H1 (cell line): ENCODE measurements at regions not wholly inside any gene's neighbourhood (a gene's known extent, or its start where the extent isn't known, plus 50 kb on each side); places are given as distances from the start of the nearest gene placed in this dataset.

Experiments used
- CTCF ChIA-PET: fragments of 300-600 bp; sonication (Branson Sonifier 250); formaldehyde crosslinking; loops from one replicate; lab custom pipeline; 2021; ENCODE audit not compliant: partially characterized antibody; lab: Charles Lee
- POLR2A ChIA-PET: fragments of 300-600 bp; sonication (Branson Sonifier 250); formaldehyde crosslinking; loops from one replicate; lab custom pipeline; 2021; ENCODE audit warnings: inconsistent platforms; ENCODE audit not compliant: partially characterized antibody; lab: Charles Lee
- DNase-seq, 2 experiments: peaks; one replicate each; pipeline versions ENCODE4 v3.0.0 to v3.0.0-alpha.2; 2010 to 2022; ENCODE audit warnings: low spot score in 2 of 2, low read depth in 1 of 2, mixed read lengths in 1 of 2
- FAIRE-seq: peaks from 2 replicates; lab custom pipeline; 2011; peaks lifted over from hg19 to GRCh38; lab: Jason Lieb, UNC
- H2AFZ ChIP-seq: 2 replicates; pipeline ENCODE4 v1.8.1; 2012; ENCODE audit warnings: low read length, inconsistent platforms
- H2AK5ac ChIP-seq: 2 replicates; pipeline ENCODE4 v1.6.1; 2013; ENCODE audit warnings: low read depth, low read length
- H2BK120ac ChIP-seq: replicated peaks from 2 replicates; pipeline ENCODE3; 2013; ENCODE audit warnings: low read depth, low read length, inconsistent platforms
- H2BK12ac ChIP-seq: 2 replicates; pipeline ENCODE4 v1.6.1; 2013; ENCODE audit warnings: low read depth, low read length
- H2BK15ac ChIP-seq: 2 replicates; pipeline ENCODE4 v1.6.1; 2013; ENCODE audit warnings: low read length
- H2BK20ac ChIP-seq: 2 replicates; pipeline ENCODE4 v1.6.1; 2013; ENCODE audit warnings: low read length
- H2BK5ac ChIP-seq: 2 replicates; pipeline ENCODE4 v1.6.1; 2013; ENCODE audit warnings: low read depth, low read length
- H3K14ac ChIP-seq: 2 replicates; pipeline ENCODE4 v1.6.1; 2013; ENCODE audit warnings: inconsistent platforms; ENCODE audit not compliant: insufficient read length
- H3K18ac ChIP-seq: 2 replicates; pipeline ENCODE4 v1.6.1; 2013; ENCODE audit warnings: low read length; ENCODE audit errors: extremely low read depth
- H3K23ac ChIP-seq: 2 replicates; pipeline ENCODE4 v1.6.1; 2013; ENCODE audit warnings: inconsistent platforms; ENCODE audit not compliant: insufficient read length
- H3K23me2 ChIP-seq: 2 replicates; pipeline ENCODE4 v1.6.1; 2013; ENCODE audit warnings: low read depth, low read length
- H3K27ac ChIP-seq: 2 replicates; pipeline ENCODE4 v1.6.1; 2011; ENCODE audit warnings: low read depth, low read length, inconsistent platforms
- H3K27me3 ChIP-seq, 4 experiments: replicated peaks in 1 of 4; 1 replicate in 1 of 4; 2 replicates in 3 of 4; pipeline versions ENCODE4 v1.6.1 to v1.8.1; 2011 to 2013; ENCODE audit warnings: low read length in 3 of 4, mild to moderate bottlenecking in 3 of 4, inconsistent platforms in 2 of 4, mixed read lengths in 2 of 4, moderate library complexity in 1 of 4; ENCODE audit not compliant: control insufficient read depth in 3 of 4, insufficient read depth in 3 of 4; ENCODE audit errors: extremely low read depth in 1 of 4
- H3K36me3 ChIP-seq, 4 experiments: 2 replicates each; pipeline versions ENCODE4 v1.6.1 to v1.8.1; 2011 to 2013; ENCODE audit warnings: mild to moderate bottlenecking in 4 of 4, low read length in 3 of 4, moderate library complexity in 2 of 4, control low read depth in 1 of 4, inconsistent platforms in 1 of 4; ENCODE audit not compliant: insufficient read depth in 4 of 4, control insufficient read depth in 2 of 4
- H3K4ac ChIP-seq: replicated peaks from 2 replicates; pipeline ENCODE3; 2013; ENCODE audit warnings: low read length, low read depth, mixed read lengths, inconsistent platforms; ENCODE audit not compliant: insufficient read length
- H3K4me1 ChIP-seq, 4 experiments: replicated peaks in 1 of 4; 1 replicate in 1 of 4; 2 replicates in 3 of 4; pipeline versions ENCODE4 v1.6.1 to v1.8.1; 2011 to 2013; ENCODE audit warnings: low read length in 3 of 4, inconsistent platforms in 2 of 4, mixed read lengths in 1 of 4; ENCODE audit not compliant: insufficient read depth in 4 of 4, control insufficient read depth in 3 of 4
- H3K4me2 ChIP-seq, 2 experiments: 2 replicates each; pipeline versions ENCODE4 v1.6.1 to v1.8.1; 2011 to 2013; ENCODE audit warnings: low read depth in 2 of 2, low read length in 2 of 2, control low read depth in 1 of 2, inconsistent platforms in 1 of 2, mild to moderate bottlenecking in 1 of 2; ENCODE audit not compliant: insufficient read depth in 1 of 2
- H3K4me3 ChIP-seq, 4 experiments: fragments of 200-600, 300-600 bp in 1 of 4; sonication (generic), shearing (Covaris generic), sonication (Bioruptor Twin) in 1 of 4; 2 replicates each; pipeline versions ENCODE4 v1.5.1 to v1.8.1; 2011 to 2016; ENCODE audit warnings: low read length in 4 of 4, low read depth in 3 of 4, control low read depth in 2 of 4, inconsistent platforms in 2 of 4, mild to moderate bottlenecking in 2 of 4, mixed read lengths in 1 of 4, moderate library complexity in 1 of 4; ENCODE audit not compliant: insufficient read depth in 2 of 4; ENCODE audit errors: extremely low read depth in 1 of 4
- H3K56ac ChIP-seq: replicated peaks from 2 replicates; pipeline ENCODE3; 2013; ENCODE audit warnings: low read depth, mild to moderate bottlenecking, mixed read lengths, low read length, inconsistent platforms; ENCODE audit not compliant: insufficient read length
- H3K79me1 ChIP-seq: 2 replicates; pipeline ENCODE4 v1.6.1; 2013; ENCODE audit warnings: low read depth, low read length, control low read depth
- H3K79me2 ChIP-seq, 2 experiments: 2 replicates each; pipeline versions ENCODE4 v1.6.1 to v1.8.1; 2012 to 2013; ENCODE audit warnings: low read length in 2 of 2, mild to moderate bottlenecking in 2 of 2, inconsistent platforms in 1 of 2; ENCODE audit not compliant: insufficient read depth in 2 of 2, control insufficient read depth in 1 of 2
- H3K9ac ChIP-seq, 4 experiments: replicated peaks in 1 of 4; 1 replicate in 1 of 4; 2 replicates in 3 of 4; pipeline versions ENCODE4 v1.6.1 to v1.8.1; 2011 to 2013; ENCODE audit warnings: low read depth in 3 of 4, low read length in 3 of 4, control low read depth in 2 of 4, mild to moderate bottlenecking in 2 of 4, moderate library complexity in 2 of 4, inconsistent platforms in 1 of 4; ENCODE audit errors: extremely low read depth in 1 of 4
- H3K9me3 ChIP-seq, 2 experiments: 2 replicates each; pipeline versions ENCODE4 v1.6.1 to v1.8.1; 2012 to 2013; ENCODE audit warnings: mild to moderate bottlenecking in 2 of 2, moderate library complexity in 2 of 2, control low read depth in 1 of 2, inconsistent platforms in 1 of 2, low read depth in 1 of 2, low read length in 1 of 2, mixed read lengths in 1 of 2; ENCODE audit not compliant: insufficient read depth in 2 of 2
- H4K20me1 ChIP-seq, 2 experiments: replicated peaks in 1 of 2; 2 replicates each; pipeline versions ENCODE3 to v1.8.1; 2011 to 2013; ENCODE audit warnings: inconsistent platforms in 2 of 2, low read length in 2 of 2, mild to moderate bottlenecking in 1 of 2; ENCODE audit not compliant: insufficient read depth in 2 of 2, control insufficient read depth in 1 of 2
- H4K5ac ChIP-seq: 2 replicates; pipeline ENCODE4 v1.6.1; 2013; ENCODE audit warnings: low read length, low read depth, mixed read lengths, inconsistent platforms; ENCODE audit not compliant: insufficient read length
- H4K8ac ChIP-seq: 2 replicates; pipeline ENCODE4 v1.8.0; 2013; ENCODE audit warnings: mild to moderate bottlenecking, moderate library complexity, low read length, inconsistent platforms; ENCODE audit not compliant: insufficient read depth; ENCODE audit errors: extremely low read depth
- H4K91ac ChIP-seq: replicated peaks from 2 replicates; pipeline ENCODE3; 2013; ENCODE audit warnings: low read length, mixed read lengths, inconsistent platforms; ENCODE audit not compliant: insufficient read length
- CBX8 ChIP-seq: fragments of 300-800, 300-1000 bp; sonication (generic); IDR thresholded peaks from 2 replicates; pipeline ENCODE4 v1.7.1; 2016; ENCODE audit warnings: low read depth, low read length, borderline replicate concordance
- CEBPB ChIP-seq: IDR thresholded peaks from 2 replicates; pipeline ENCODE4 v1.6.1; 2012; ENCODE audit warnings: low read depth, low read length
- USF2 ChIP-seq: IDR thresholded peaks from 2 replicates; pipeline ENCODE4 v1.6.1; 2011; ENCODE audit warnings: low read length, improper control_type of control experiment
- WGBS, 2 experiments: shearing (Covaris generic) in 1 of 2; methylation state at CpG; one replicate each; pipeline versions ENCODE4 v1.1.6 to v1.1.7; 2013 to 2015; ENCODE audit warnings: low lambda C conversion rate in 2 of 2, mixed read lengths in 2 of 2, inconsistent platforms in 1 of 2, low coverage in 1 of 2, missing lambda C conversion rate in 1 of 2; ENCODE audit not compliant: insufficient replicate concordance in 2 of 2, insufficient coverage in 1 of 2, insufficient read length in 1 of 2; ENCODE audit errors: extremely low coverage in 1 of 2, missing lambda C conversion rate in 1 of 2; 5-methylcytosine and 5-hydroxymethylcytosine counted together

- Histone ChIP-seq H3K27me3 (no peaks in the 10 kb centered on the region), H2BK20ac (no peak overlapping the region), H3K4me2 (no peak overlapping the region), H4K20me1 (no peaks in the 10 kb centered on the region), H3K9me3 (no peaks in the 10 kb centered on the region), H3K79me2 (no peaks in the 10 kb centered on the region), H3K23me2 (no peaks in the 10 kb centered on the region), H2AFZ (no peak overlapping the region)
- peak; percentile 67; the same call in 1 of the 2 replicates for TF ChIP-seq CEBPB
- TF ChIP-seq USF2 = no peak
- no peak for TF ChIP-seq CBX8
- TF ChIP-seq, all 59 proteins: peak for 1
- H3K4me3 ChIP-seq = no peak overlapping the region
- no peak overlapping the region for H2BK15ac ChIP-seq
- no peak for FAIRE-seq
- no peak overlapping the region for H4K5ac ChIP-seq
- H3K79me1 ChIP-seq = no peaks in the 10 kb centered on the region
- CTCF ChIA-PET = interaction anchor here (0.5 to 2.5 kb wide), 3 partner anchors 28 to 597 kb away, joined by 4 to 13 read pairs (median 5); no protein-coding TSS in a partner anchor
- peaks cover 0 to 3% (median 0%) of the 10 kb centered on the region in 4 experiments; a peak in 1 of 7 replicates for H3K4me1 ChIP-seq
- no peak overlapping the region for H3K14ac ChIP-seq
- no peak overlapping the region for H3K4ac ChIP-seq
- no peak overlapping the region for H4K91ac ChIP-seq
- no peak overlapping the region for H3K56ac ChIP-seq
- no peak overlapping the region for H3K23ac ChIP-seq
- no peak overlapping the region for H2BK5ac ChIP-seq
- 93% methylated on average over 4 of the region's 4 CpGs; no CpG with 5 or more reads in 1 of the 2 experiments for WGBS, 2 experiments
- no peak overlapping the region for H2AK5ac ChIP-seq
- no peak overlapping the region for H3K9ac ChIP-seq
- H3K27ac ChIP-seq = no peak overlapping the region
- POLR2A ChIA-PET = no interaction called here
- no peak overlapping the region for H4K8ac ChIP-seq
- H2BK120ac ChIP-seq = no peak overlapping the region
- H2BK12ac ChIP-seq = no peak overlapping the region
- no peak for DNase-seq
- no peak overlapping the region for H3K18ac ChIP-seq
- H3K36me3 ChIP-seq = no peaks in the 10 kb centered on the region
Measured at GRCh38 chr12:59375633-59376032, 220.2 kb upstream of the SLC16A7 start.
